Sigmoid colon (tissue), 4 donors: ENCODE measurements at regions not wholly inside any gene's neighbourhood (a gene's known extent, or its start where the extent isn't known, plus 50 kb on each side); places are given as distances from the start of the nearest gene placed in this dataset.

ENCODE experiments used
- POLR2A ChIP-seq, 2 donors: fragments of 450-650 bp; IDR thresholded peaks; one replicate each; pipeline ENCODE4 v1.6.1; 2016; ENCODE audit warnings: antibody characterized with exemption in 2 of 2, mild to moderate bottlenecking in 2 of 2, moderate library complexity in 2 of 2
- POLR2AphosphoS5 ChIP-seq, 4 donors: sonication (generic); formaldehyde crosslinking; IDR thresholded peaks; one replicate each; pipeline ENCODE4 v1.6.1; 2017; ENCODE audit warnings: antibody characterized with exemption in 4 of 4
- TF ChIP-seq, protein P1 (sequence below), 4 experiments: fragments of 450-650 bp in 3 of 4; fragments of 200-600 bp in 1 of 4; IDR thresholded peaks; one replicate each; pipeline ENCODE4 v1.5.1; 2016 to 2019; ENCODE audit warnings: antibody characterized with exemption in 4 of 4, mild to moderate bottlenecking in 3 of 4, moderate library complexity in 2 of 4

DNA sequence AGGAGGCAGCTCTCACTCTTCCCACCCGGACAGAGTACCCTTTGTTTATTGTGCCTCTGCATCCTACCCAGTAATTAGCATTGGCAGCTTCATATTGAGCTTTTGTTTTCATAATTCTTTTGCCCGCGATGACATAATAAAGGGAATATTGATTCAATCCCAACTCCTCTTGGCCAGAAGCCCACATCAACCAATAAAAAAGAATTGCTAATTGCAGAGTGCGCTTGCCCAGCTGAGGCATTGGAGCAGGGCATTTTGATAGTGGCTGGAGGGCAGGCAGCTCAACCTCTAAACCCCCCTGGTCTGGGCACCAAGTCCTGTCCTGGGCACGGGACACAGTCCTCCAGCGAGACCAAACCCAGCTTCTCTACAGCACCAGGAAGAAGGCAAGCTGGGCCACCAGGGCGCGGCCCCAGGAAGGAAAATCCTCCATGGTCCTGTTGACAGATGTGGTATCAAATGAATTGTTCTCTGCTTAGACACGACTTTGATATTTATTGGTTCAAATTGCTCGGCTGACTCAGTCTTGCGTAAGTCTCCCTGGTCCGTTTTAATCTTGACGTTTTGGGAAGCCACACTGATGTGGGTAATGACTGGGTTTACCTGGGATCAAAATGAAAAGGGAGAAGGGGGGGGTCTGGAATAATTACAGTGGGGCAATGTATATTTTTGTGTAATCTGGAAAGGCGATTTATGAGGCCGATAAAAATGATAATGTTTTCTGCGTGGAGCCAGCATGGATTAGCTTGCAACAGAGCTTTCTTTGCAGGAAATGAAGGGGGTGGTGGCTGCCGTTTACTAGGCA, 220.7 kb upstream of the MSX2 start:
- TF ChIP-seq, protein P1, sequence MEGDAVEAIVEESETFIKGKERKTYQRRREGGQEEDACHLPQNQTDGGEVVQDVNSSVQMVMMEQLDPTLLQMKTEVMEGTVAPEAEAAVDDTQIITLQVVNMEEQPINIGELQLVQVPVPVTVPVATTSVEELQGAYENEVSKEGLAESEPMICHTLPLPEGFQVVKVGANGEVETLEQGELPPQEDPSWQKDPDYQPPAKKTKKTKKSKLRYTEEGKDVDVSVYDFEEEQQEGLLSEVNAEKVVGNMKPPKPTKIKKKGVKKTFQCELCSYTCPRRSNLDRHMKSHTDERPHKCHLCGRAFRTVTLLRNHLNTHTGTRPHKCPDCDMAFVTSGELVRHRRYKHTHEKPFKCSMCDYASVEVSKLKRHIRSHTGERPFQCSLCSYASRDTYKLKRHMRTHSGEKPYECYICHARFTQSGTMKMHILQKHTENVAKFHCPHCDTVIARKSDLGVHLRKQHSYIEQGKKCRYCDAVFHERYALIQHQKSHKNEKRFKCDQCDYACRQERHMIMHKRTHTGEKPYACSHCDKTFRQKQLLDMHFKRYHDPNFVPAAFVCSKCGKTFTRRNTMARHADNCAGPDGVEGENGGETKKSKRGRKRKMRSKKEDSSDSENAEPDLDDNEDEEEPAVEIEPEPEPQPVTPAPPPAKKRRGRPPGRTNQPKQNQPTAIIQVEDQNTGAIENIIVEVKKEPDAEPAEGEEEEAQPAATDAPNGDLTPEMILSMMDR (IDR thresholded peaks at IDR 0.05): no peak
- TF ChIP-seq POLR2AphosphoS5 (IDR thresholded peaks at IDR 0.05) (no peak), POLR2A (IDR thresholded peaks at IDR 0.05) (no peak)
